ENCODE measurements at regions not wholly inside any gene's neighbourhood (a gene's known extent, or its start where the extent isn't known, plus 50 kb on each side); places are given as distances from the start of the nearest gene placed in this dataset.

- TF ChIP-seq IRF3 (IDR thresholded peaks at IDR 0.05; ENCODE audit: low read depth, low read length) = no peak
- TF ChIP-seq JUND (IDR thresholded peaks at IDR 0.05) = no peak
- TF ChIP-seq SMC3 (IDR thresholded peaks at IDR 0.05; ENCODE audit: low read depth, low read length) = no peak
These were observed 77.6 kb upstream of the ASTN2 start (continued) for GRCh38 chr9:117492476-117492875.

- no peak overlapping the region for H3K4me2 ChIP-seq
- POLR2A ChIA-PET = no interaction called here
- H3K9me3 ChIP-seq = no peaks in the 10 kb centered on the region
- CTCF ChIA-PET = no interaction called here
- peaks cover 0 to 8% of the 10 kb centered on the region in 2 experiments; a peak in 2 of 4 replicates for H3K4me1 ChIP-seq (ENCODE audit: control insufficient read depth in 1 of 2, insufficient read depth in 2 of 2, low read depth in 1 of 2, low read length in 1 of 2)
- H3K27me3 ChIP-seq (ENCODE audit: insufficient read depth) = no peaks in the 10 kb centered on the region
- H3K9me2 ChIP-seq = no peaks in the 10 kb centered on the region
- H3K79me2 ChIP-seq (ENCODE audit: insufficient read depth) = no peaks in the 10 kb centered on the region
- H4K20me1 ChIP-seq (ENCODE audit: insufficient read depth) = no peaks in the 10 kb centered on the region
- TF ChIP-seq TEAD4 (IDR thresholded peaks at IDR 0.05; ENCODE audit: borderline replicate concordance, insufficient read depth) = no peak
- no peak for TF ChIP-seq TCF12 (IDR thresholded peaks at IDR 0.05)
- TF ChIP-seq POLR2AphosphoS5 (IDR thresholded peaks at IDR 0.05; ENCODE audit: low read depth, low read length) = no peak
- TF ChIP-seq CTCF (IDR thresholded peaks at IDR 0.05) = no peak
- no peak for TF ChIP-seq ZBTB33 (IDR thresholded peaks at IDR 0.05; ENCODE audit: borderline replicate concordance, low read depth)
- no peak for TF ChIP-seq GABPA (IDR thresholded peaks at IDR 0.05; ENCODE audit: low read depth)
- TF ChIP-seq FOSL2 (IDR thresholded peaks at IDR 0.05; ENCODE audit: borderline replicate concordance, low read depth) = no peak
- TF ChIP-seq RAD21 (IDR thresholded peaks at IDR 0.05; ENCODE audit: low read length) = no peak
- TF ChIP-seq RFX5 (IDR thresholded peaks at IDR 0.05; ENCODE audit: low read length) = no peak
- no peak for TF ChIP-seq YY1 (IDR thresholded peaks at IDR 0.05; ENCODE audit: low read depth)
- TF ChIP-seq GATA2 (CRISPR knock-in tag; IDR thresholded peaks at IDR 0.05) = no peak
- no peak for TF ChIP-seq RXRA (IDR thresholded peaks at IDR 0.05; ENCODE audit: borderline replicate concordance, low read depth)
- no peak for TF ChIP-seq SMC3 (IDR thresholded peaks at IDR 0.05; ENCODE audit: low read depth, low read length)
- TF ChIP-seq IRF3 (IDR thresholded peaks at IDR 0.05; ENCODE audit: low read depth, low read length) = no peak
- no peak for TF ChIP-seq PBX3 (IDR thresholded peaks at IDR 0.05)
- H3K4me3 ChIP-seq (ENCODE audit: low read depth in 2 of 2, low read length in 1 of 2) = no peak overlapping the region
- H3K27ac ChIP-seq (ENCODE audit: low read depth in 2 of 2, low read length in 1 of 2) = no peak overlapping the region
- WGBS (ENCODE audit: low lambda C conversion rate) = 35% methylated on average over 4 of the region's 4 CpGs
- H3K9ac ChIP-seq = no peak overlapping the region
- peaks cover 5% of the 10 kb centered on the region for H3F3A ChIP-seq (replicated peaks; ENCODE audit: insufficient read depth)
- no peak overlapping the region for H2AFZ ChIP-seq (ENCODE audit: low read depth)
- DNase-seq = no peak
- no peaks in the 10 kb centered on the region for H3K36me3 ChIP-seq (replicated peaks in 1 of 2; ENCODE audit: control insufficient read depth in 1 of 2, insufficient read depth in 2 of 2, low read length in 1 of 2)
These were observed 76.6 kb upstream of the ASTN2 start for GRCh38 chr9:117491491-117491890.
